BE2C (cell line): ENCODE measurements at regions not wholly inside any gene's neighbourhood (a gene's known extent, or its start where the extent isn't known, plus 50 kb on each side); places are given as distances from the start of the nearest gene placed in this dataset.

ENCODE experiments used
- DNase-seq: peaks from one replicate; pipeline ENCODE4 v3.0.0-alpha.2; 2020
- H3K27me3 ChIP-seq: fragments of 250-450 bp; sonication (Bioruptor Pico); 2 replicates; pipeline ENCODE4 v1.5.1; 2020; ENCODE audit warnings: mild to moderate bottlenecking
- H3K36me3 ChIP-seq: fragments of 250-450 bp; sonication (Bioruptor Pico); 2 replicates; pipeline ENCODE4 v1.5.1; 2020; ENCODE audit warnings: mild to moderate bottlenecking
- H3K4me1 ChIP-seq: fragments of 250-450 bp; sonication (Bioruptor Pico); 2 replicates; pipeline ENCODE4 v1.5.1; 2020
- H3K4me3 ChIP-seq: 2 replicates; pipeline ENCODE4 v1.5.1; 2011; ENCODE audit warnings: low read depth, low read length
- H3K9me3 ChIP-seq: fragments of 250-450 bp; sonication (Bioruptor Pico); 2 replicates; pipeline ENCODE4 v1.5.1; 2020
- CTCF ChIP-seq: IDR thresholded peaks from 2 replicates; pipeline ENCODE4 v1.5.1; 2012; ENCODE audit warnings: mild to moderate bottlenecking, low read depth, low read length

- Histone ChIP-seq H3K4me3 (no peak overlapping the region), H3K9me3 (no peaks in the 10 kb centered on the region), H3K27me3 (no peaks in the 10 kb centered on the region), H3K4me1 (no peaks in the 10 kb centered on the region), H3K36me3 (no peaks in the 10 kb centered on the region)
- DNase-seq = no peak
- no peak for TF ChIP-seq CTCF
Measured at GRCh38 chr4:43512253-43512652, 619.7 kb downstream of the GRXCR1 start.

GRCh38 chr4:43525646-43526045 lies 633.1 kb downstream of the GRXCR1 start:
- H3K36me3 ChIP-seq = no peaks in the 10 kb centered on the region
- no peaks in the 10 kb centered on the region for H3K9me3 ChIP-seq
- no peak overlapping the region for H3K4me3 ChIP-seq
- no peak for DNase-seq
- no peaks in the 10 kb centered on the region for H3K4me1 ChIP-seq
- H3K27me3 ChIP-seq = no peaks in the 10 kb centered on the region
- TF ChIP-seq CTCF = no peak

- no peaks in the 10 kb centered on the region for H3K4me1 ChIP-seq
- H3K4me3 ChIP-seq = no peak overlapping the region
- no peaks in the 10 kb centered on the region for H3K36me3 ChIP-seq
- H3K27me3 ChIP-seq = no peaks in the 10 kb centered on the region
- TF ChIP-seq CTCF = no peak
- DNase-seq = no peak
- H3K9me3 ChIP-seq = no peaks in the 10 kb centered on the region
Measured at GRCh38 chr4:43547561-43547960, 655.0 kb downstream of the GRXCR1 start.

GRCh38 chr4:43550981-43551627 lies 658.6 kb downstream of the GRXCR1 start:
- TF ChIP-seq CTCF = no peak
- DNase-seq = no peak
- no peak overlapping the region for H3K4me3 ChIP-seq
- H3K27me3 ChIP-seq = no peaks in the 10 kb centered on the region
- H3K4me1 ChIP-seq = no peaks in the 10 kb centered on the region
- H3K36me3 ChIP-seq = no peaks in the 10 kb centered on the region
- no peaks in the 10 kb centered on the region for H3K9me3 ChIP-seq

GRCh38 chr4:43556262-43556661 lies 663.7 kb downstream of the GRXCR1 start:
- Histone ChIP-seq H3K9me3 (no peaks in the 10 kb centered on the region), H3K4me3 (no peak overlapping the region), H3K4me1 (no peaks in the 10 kb centered on the region), H3K27me3 (no peaks in the 10 kb centered on the region), H3K36me3 (no peaks in the 10 kb centered on the region)
- no peak for DNase-seq
- no peak for TF ChIP-seq CTCF

- no peak overlapping the region for H3K4me3 ChIP-seq
- no peaks in the 10 kb centered on the region for H3K4me1 ChIP-seq
- no peak for DNase-seq
- H3K36me3 ChIP-seq = no peaks in the 10 kb centered on the region
- no peaks in the 10 kb centered on the region for H3K9me3 ChIP-seq
- H3K27me3 ChIP-seq = no peaks in the 10 kb centered on the region
- TF ChIP-seq CTCF = no peak
Measured at GRCh38 chr4:43560047-43560446, 667.5 kb downstream of the GRXCR1 start.
